PC-3 (cell line): ENCODE measurements at regions not wholly inside any gene's neighbourhood (a gene's known extent, or its start where the extent isn't known, plus 50 kb on each side); places are given as distances from the start of the nearest gene placed in this dataset.

Experiments used
- EZH2 ChIP-seq: fragments of 300-600 bp; sonication (generic); IDR thresholded peaks from one replicate; pipeline ENCODE4 v1.6.1; 2017; ENCODE audit warnings: antibody characterized with exemption, mild to moderate bottlenecking, low read length; ENCODE audit not compliant: unreplicated experiment
- EZH2phosphoT487 ChIP-seq: fragments of 300-600 bp; sonication (generic); IDR thresholded peaks from 2 replicates; pipeline ENCODE4 v1.6.1; 2018; ENCODE audit warnings: mild to moderate bottlenecking, antibody characterized with exemption, low read length, borderline replicate concordance
- TF ChIP-seq, protein P1 (sequence below): fragments of 300-600 bp; sonication (generic); conservative IDR thresholded peaks from 2 replicates; pipeline ENCODE4 v1.5.1; 2017; ENCODE audit warnings: antibody characterized with exemption, low read depth, mild to moderate bottlenecking, low read length

- TF ChIP-seq, protein P1, sequence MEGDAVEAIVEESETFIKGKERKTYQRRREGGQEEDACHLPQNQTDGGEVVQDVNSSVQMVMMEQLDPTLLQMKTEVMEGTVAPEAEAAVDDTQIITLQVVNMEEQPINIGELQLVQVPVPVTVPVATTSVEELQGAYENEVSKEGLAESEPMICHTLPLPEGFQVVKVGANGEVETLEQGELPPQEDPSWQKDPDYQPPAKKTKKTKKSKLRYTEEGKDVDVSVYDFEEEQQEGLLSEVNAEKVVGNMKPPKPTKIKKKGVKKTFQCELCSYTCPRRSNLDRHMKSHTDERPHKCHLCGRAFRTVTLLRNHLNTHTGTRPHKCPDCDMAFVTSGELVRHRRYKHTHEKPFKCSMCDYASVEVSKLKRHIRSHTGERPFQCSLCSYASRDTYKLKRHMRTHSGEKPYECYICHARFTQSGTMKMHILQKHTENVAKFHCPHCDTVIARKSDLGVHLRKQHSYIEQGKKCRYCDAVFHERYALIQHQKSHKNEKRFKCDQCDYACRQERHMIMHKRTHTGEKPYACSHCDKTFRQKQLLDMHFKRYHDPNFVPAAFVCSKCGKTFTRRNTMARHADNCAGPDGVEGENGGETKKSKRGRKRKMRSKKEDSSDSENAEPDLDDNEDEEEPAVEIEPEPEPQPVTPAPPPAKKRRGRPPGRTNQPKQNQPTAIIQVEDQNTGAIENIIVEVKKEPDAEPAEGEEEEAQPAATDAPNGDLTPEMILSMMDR: no peak
- TF ChIP-seq EZH2 (no peak), EZH2phosphoT487 (no peak)
These were observed 133.3 kb upstream of the SLC6A11 start for GRCh38 chr3:10682692-10683091.
